Endothelial cell of umbilical vein (primary cell): ENCODE measurements at regions not wholly inside any gene's neighbourhood (a gene's known extent, or its start where the extent isn't known, plus 50 kb on each side); places are given as distances from the start of the nearest gene placed in this dataset.

ENCODE experiments used
- BruUV-seq: library from RNA; stranded (reverse); fragments of 400-500 nt; replicated peaks from 2 replicates; lab custom pipeline; 2021; lab: Mats Ljungman, UMichigan
- CTCF ChIA-PET: fragments of 300-600, 350-600 bp; sonication (Branson Sonifier 250); formaldehyde crosslinking; loops from one replicate; lab custom pipeline; 2021; ENCODE audit warnings: antibody characterized with exemption, inconsistent platforms; lab: Charles Lee
- POLR2A ChIA-PET: fragments of 300-600, 350-600 bp; sonication (Branson Sonifier 250); formaldehyde crosslinking; loops from one replicate; lab custom pipeline; 2021; ENCODE audit warnings: antibody characterized with exemption, inconsistent platforms; lab: Charles Lee
- DNase-seq: peaks from one replicate; pipeline ENCODE4 v3.0.0-alpha.2; 2011; ENCODE audit warnings: low read depth, low spot score
- FAIRE-seq: peaks from 2 replicates; lab custom pipeline; 2011; peaks lifted over from hg19 to GRCh38; lab: Jason Lieb, UNC
- H2AFZ ChIP-seq: 2 replicates; pipeline ENCODE4 v1.6.0; 2012; ENCODE audit warnings: low read depth, low read length, control low read depth, inconsistent platforms
- H3K27ac ChIP-seq: 2 replicates; pipeline ENCODE4 v1.5.1; 2011; ENCODE audit warnings: low read depth, mild to moderate bottlenecking, control low read depth, low read length, moderate library complexity; ENCODE audit not compliant: insufficient read depth
- H3K27me3 ChIP-seq, 2 experiments: 2 replicates each; pipeline versions ENCODE4 v1.6.0 to v1.6.1; 2011; ENCODE audit warnings: low read length in 2 of 2, mixed read lengths in 1 of 2; ENCODE audit not compliant: control insufficient read depth in 2 of 2, insufficient read depth in 2 of 2
- H3K36me3 ChIP-seq, 2 experiments: 2 replicates in 1 of 2; 3 replicates in 1 of 2; pipeline ENCODE4 v1.5.1; 2011; ENCODE audit warnings: low read length in 2 of 2, mild to moderate bottlenecking in 1 of 2, moderate library complexity in 1 of 2; ENCODE audit not compliant: control insufficient read depth in 2 of 2, insufficient read depth in 2 of 2; ENCODE audit errors: extremely low read depth in 1 of 2
- H3K4me1 ChIP-seq: 3 replicates; pipeline ENCODE4 v1.5.1; 2011; ENCODE audit warnings: mild to moderate bottlenecking, low read length; ENCODE audit not compliant: control insufficient read depth, insufficient read depth; ENCODE audit errors: extremely low read depth
- H3K4me2 ChIP-seq: 2 replicates; pipeline ENCODE4 v1.6.1; 2011; ENCODE audit warnings: low read length, control low read depth, mixed read lengths; ENCODE audit not compliant: insufficient read depth
- H3K4me3 ChIP-seq, 3 experiments: fragments of 200-600 bp in 1 of 3; sonication (generic), shearing (Covaris generic) in 1 of 3; replicated peaks in 1 of 3; 2 replicates each; pipeline ENCODE4 v1.5.1; 2011 to 2016; ENCODE audit warnings: control low read depth in 3 of 3, low read length in 3 of 3, mild to moderate bottlenecking in 2 of 3, inconsistent platforms in 1 of 3, low read depth in 1 of 3, moderate library complexity in 1 of 3; ENCODE audit not compliant: insufficient read depth in 1 of 3
- H3K79me2 ChIP-seq: 2 replicates; pipeline ENCODE4 v1.6.0; 2012; ENCODE audit warnings: low read length, inconsistent platforms; ENCODE audit not compliant: control insufficient read depth, insufficient read depth
- H3K9ac ChIP-seq: replicated peaks from 2 replicates; pipeline ENCODE3; 2011; ENCODE audit warnings: low read length, control low read depth; ENCODE audit not compliant: insufficient read depth; ENCODE audit errors: extremely low read depth
- H3K9me1 ChIP-seq: replicated peaks from 3 replicates; pipeline ENCODE4 v1.6.0; 2011; ENCODE audit warnings: mild to moderate bottlenecking, low read length; ENCODE audit not compliant: control insufficient read depth, insufficient read depth; ENCODE audit errors: extremely low read depth
- H3K9me3 ChIP-seq: replicated peaks from 2 replicates; pipeline ENCODE4 v1.5.1; 2012; ENCODE audit warnings: low read length, inconsistent platforms; ENCODE audit not compliant: control insufficient read depth, insufficient read depth
- H4K20me1 ChIP-seq: replicated peaks from 2 replicates; pipeline ENCODE3; 2011; ENCODE audit warnings: mild to moderate bottlenecking, low read length; ENCODE audit not compliant: control insufficient read depth, insufficient read depth; ENCODE audit errors: extremely low read depth
- CTCF ChIP-seq, 2 donors: IDR thresholded peaks; 1 replicate in 1 of 2; 2 replicates in 1 of 2; pipeline ENCODE4 v1.5.1; 2011; ENCODE audit warnings: low read length in 2 of 2, mild to moderate bottlenecking in 2 of 2, moderate library complexity in 2 of 2, control low read depth in 1 of 2, inconsistent platforms in 1 of 2, low read depth in 1 of 2; ENCODE audit not compliant: insufficient read depth in 1 of 2; ENCODE audit errors: extremely low read depth in 1 of 2
- EZH2 ChIP-seq: IDR thresholded peaks from 2 replicates; pipeline ENCODE4 v1.6.1; 2012; ENCODE audit warnings: borderline replicate concordance, low read depth, mild to moderate bottlenecking, moderate library complexity, low read length, inconsistent platforms; ENCODE audit not compliant: severe bottlenecking
- FOS ChIP-seq: IDR thresholded peaks from 2 replicates; pipeline ENCODE4 v1.6.1; 2011; ENCODE audit warnings: mild to moderate bottlenecking, low read length, moderate library complexity, borderline replicate concordance; ENCODE audit not compliant: insufficient read depth
- GATA2 ChIP-seq: IDR thresholded peaks from 2 replicates; pipeline ENCODE4 v1.7.0; 2011; ENCODE audit warnings: low read depth, mild to moderate bottlenecking, moderate library complexity, mixed read lengths, low read length; ENCODE audit not compliant: insufficient read length, insufficient read depth
- JUN ChIP-seq: IDR thresholded peaks from 2 replicates; pipeline ENCODE4 v1.6.1; 2011; ENCODE audit warnings: borderline replicate concordance, low read depth; ENCODE audit not compliant: insufficient read length, insufficient read depth
- MAX ChIP-seq: IDR thresholded peaks from 2 replicates; pipeline ENCODE4 v1.6.1; 2011; ENCODE audit not compliant: insufficient read depth, insufficient read length
- MYC ChIP-seq: IDR thresholded peaks from one replicate; pipeline ENCODE4 v1.6.1; 2011; ENCODE audit warnings: mild to moderate bottlenecking, low read depth, low read length
- POLR2A ChIP-seq: IDR thresholded peaks from 2 replicates; pipeline ENCODE4 v1.6.1; 2012; ENCODE audit warnings: low read depth, mild to moderate bottlenecking, control low read depth, low read length
- POLR2AphosphoS5 ChIP-seq: IDR thresholded peaks from 2 replicates; pipeline ENCODE4 v1.6.1; 2012; ENCODE audit warnings: low read depth, mild to moderate bottlenecking, control low read depth, low read length, moderate library complexity; ENCODE audit not compliant: insufficient read depth
- dilution Hi-C: fragments of 300-500 bp; cut with MboI; formaldehyde crosslinking; loops from one replicate; pipeline ENCODE4 v1.15.0; 2019; ENCODE audit warnings: low sequenced_read_pairs; ENCODE audit not compliant: extremely low pct_ligation_motif_present
- intact Hi-C: fragments of 100-400 bp; cut with micrococcal nuclease; formaldehyde crosslinking; loops from one replicate; pipeline ENCODE4 v1.10.0; 2022

- Histone ChIP-seq H3K4me3 (no peak overlapping the region), H3K4me2 (no peak overlapping the region), H3K9me3 (peaks cover 8% of the 10 kb centered on the region), H3K9ac (no peak overlapping the region), H3K4me1 (no peaks in the 10 kb centered on the region), H3K79me2 (no peaks in the 10 kb centered on the region), H3K36me3 (no peaks in the 10 kb centered on the region), H3K27me3 (no peaks in the 10 kb centered on the region), H3K9me1 (no peaks in the 10 kb centered on the region), H2AFZ (no peak overlapping the region), H3K27ac (no peak overlapping the region), H4K20me1 (no peaks in the 10 kb centered on the region)
- TF ChIP-seq MYC = no peak
- no peak for TF ChIP-seq FOS
- no peak for TF ChIP-seq GATA2
- TF ChIP-seq JUN = no peak
- TF ChIP-seq EZH2 = no peak
- TF ChIP-seq POLR2AphosphoS5 = no peak
- no peak for TF ChIP-seq POLR2A
- TF ChIP-seq MAX = no peak
- no peak for TF ChIP-seq CTCF (IDR thresholded peaks at IDR 0.05; ENCODE audit: extremely low read depth in 1 of 2, insufficient read depth in 1 of 2, low read depth in 1 of 2, low read length in 2 of 2)
- intact Hi-C loops = no loop called here
- CTCF ChIA-PET = no interaction called here
- dilution Hi-C loops = no loop called here
- POLR2A ChIA-PET = no interaction called here
- BruUV-seq = no TSS peak
- DNase-seq = no peak
- no peak for FAIRE-seq
Observed at GRCh38 chr1:2913091-2913490, 108.2 kb upstream of the ACTRT2 start.
